CD8-positive, alpha-beta memory T cell (primary cell): ENCODE measurements at regions not wholly inside any gene's neighbourhood (a gene's known extent, or its start where the extent isn't known, plus 50 kb on each side); places are given as distances from the start of the nearest gene placed in this dataset.

ENCODE experiments used
- CTCF ChIA-PET: fragments of 350-600 bp; sonication (Branson Sonifier 250); formaldehyde crosslinking; loops from one replicate; lab custom pipeline; 2021; ENCODE audit warnings: antibody characterized with exemption; lab: Charles Lee
- POLR2A ChIA-PET: fragments of 350-600 bp; sonication (Branson Sonifier 250); formaldehyde crosslinking; loops from one replicate; lab custom pipeline; 2021; ENCODE audit warnings: antibody characterized with exemption; lab: Charles Lee
- DNase-seq, 5 donors: peaks; one replicate each; pipeline versions ENCODE4 v3.0.0 to v3.0.0-alpha.2; 2020 to 2022; ENCODE audit warnings: mixed read lengths in 1 of 5
- H3K27ac ChIP-seq: one replicate; pipeline ENCODE4 v1.7.0; 2013; ENCODE audit warnings: low read depth, mild to moderate bottlenecking, low read length, moderate library complexity
- H3K27me3 ChIP-seq: 2 replicates; pipeline ENCODE4 v1.7.0; 2013; ENCODE audit warnings: low read length, mild to moderate bottlenecking; ENCODE audit not compliant: insufficient read depth, poor library complexity, severe bottlenecking
- H3K36me3 ChIP-seq: 2 replicates; pipeline ENCODE4 v1.7.0; 2013; ENCODE audit warnings: mild to moderate bottlenecking, low read length, moderate library complexity; ENCODE audit not compliant: insufficient read depth
- H3K4me1 ChIP-seq: 2 replicates; pipeline ENCODE4 v1.7.0; 2013; ENCODE audit warnings: mild to moderate bottlenecking, low read length, moderate library complexity; ENCODE audit not compliant: insufficient read depth
- H3K4me3 ChIP-seq: 2 replicates; pipeline ENCODE4 v1.7.0; 2013; ENCODE audit warnings: mild to moderate bottlenecking, low read length
- H3K9me3 ChIP-seq: 2 replicates; pipeline ENCODE4 v1.7.0; 2013; ENCODE audit warnings: mild to moderate bottlenecking, low read length
- H3K27ac Mint-ChIP-seq, 8 donors: one replicate each; pipeline ENCODE4 v1.8.0; 2020 to 2021; ENCODE audit warnings: mixed read lengths in 8 of 8, mild to moderate bottlenecking in 6 of 8, inconsistent platforms in 3 of 8, moderate library complexity in 3 of 8
- H3K27me3 Mint-ChIP-seq, 2 donors: one replicate each; pipeline ENCODE4 v1.8.0; 2020 to 2021; ENCODE audit warnings: mixed read lengths in 2 of 2, mild to moderate bottlenecking in 1 of 2, moderate library complexity in 1 of 2
- H3K36me3 Mint-ChIP-seq, 3 donors: one replicate each; pipeline ENCODE4 v1.8.0; 2020 to 2021; ENCODE audit warnings: mixed read lengths in 3 of 3, inconsistent platforms in 1 of 3, mild to moderate bottlenecking in 1 of 3
- H3K4me1 Mint-ChIP-seq, 3 donors: one replicate each; pipeline ENCODE4 v1.8.0; 2020 to 2021; ENCODE audit warnings: mixed read lengths in 3 of 3, inconsistent platforms in 1 of 3, mild to moderate bottlenecking in 1 of 3
- H3K4me3 Mint-ChIP-seq, 7 donors: one replicate each; pipeline ENCODE4 v1.8.0; 2020 to 2021; ENCODE audit warnings: mixed read lengths in 7 of 7, mild to moderate bottlenecking in 6 of 7, moderate library complexity in 4 of 7, inconsistent platforms in 2 of 7
- H3K9me3 Mint-ChIP-seq, 5 donors: one replicate each; pipeline ENCODE4 v1.8.0; 2020 to 2022; ENCODE audit warnings: mixed read lengths in 5 of 5, mild to moderate bottlenecking in 3 of 5, moderate library complexity in 2 of 5, inconsistent platforms in 1 of 5

GRCh38 chr1:76766381-76766780 lies 100.9 kb upstream of the ST6GALNAC5 start:
- no peaks in the 10 kb centered on the region for H3K36me3 Mint-ChIP-seq
- no peak for DNase-seq
- no peak overlapping the region for H3K4me3 Mint-ChIP-seq
- H3K4me1 Mint-ChIP-seq = no peaks in the 10 kb centered on the region
- Histone ChIP-seq H3K4me1 (no peaks in the 10 kb centered on the region), H3K27ac (no peak overlapping the region), H3K9me3 (no peaks in the 10 kb centered on the region), H3K36me3 (no peaks in the 10 kb centered on the region), H3K27me3 (no peaks in the 10 kb centered on the region), H3K4me3 (no peak overlapping the region)
- H3K27ac Mint-ChIP-seq = no peak overlapping the region
- H3K27me3 Mint-ChIP-seq = peaks cover 0 to 18% of the 10 kb centered on the region in 2 donors
- CTCF ChIA-PET = no interaction called here
- H3K9me3 Mint-ChIP-seq = peaks cover 0 to 2% (median 0%) of the 10 kb centered on the region in 5 donors
- POLR2A ChIA-PET = no interaction called here

DNA sequence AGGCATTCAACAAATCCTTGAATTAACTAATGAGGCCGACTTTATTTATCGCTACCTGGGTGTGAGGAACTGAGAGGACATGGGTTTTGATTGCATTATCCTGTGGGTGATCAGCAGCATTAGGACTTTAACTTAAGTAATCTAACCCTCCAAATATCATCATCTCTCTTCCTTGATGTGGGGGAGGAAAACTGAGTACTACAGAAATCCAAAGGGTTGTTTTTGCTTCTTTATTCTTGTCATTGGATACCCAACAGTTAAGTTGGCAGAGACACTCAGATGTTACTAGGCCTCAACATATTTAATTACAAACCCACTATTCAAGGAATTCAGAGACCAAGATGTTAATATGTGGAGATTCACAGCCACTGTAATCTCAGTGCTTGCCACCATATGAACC lies 97.4 kb upstream of the ST6GALNAC5 start:
- no peak overlapping the region for H3K4me3 Mint-ChIP-seq
- no peaks in the 10 kb centered on the region for H3K4me1 Mint-ChIP-seq
- H3K27ac Mint-ChIP-seq = no peak overlapping the region
- H3K27me3 Mint-ChIP-seq = peaks cover 0 to 9% of the 10 kb centered on the region in 2 donors
- peaks cover 0 to 2% (median 0%) of the 10 kb centered on the region in 5 donors for H3K9me3 Mint-ChIP-seq
- Histone ChIP-seq H3K4me3 (no peak overlapping the region), H3K27me3 (no peaks in the 10 kb centered on the region), H3K9me3 (no peaks in the 10 kb centered on the region), H3K36me3 (no peaks in the 10 kb centered on the region), H3K4me1 (no peaks in the 10 kb centered on the region), H3K27ac (no peak overlapping the region)
- ChIA-PET CTCF (no interaction called here), POLR2A (no interaction called here)
- DNase-seq = no peak
- no peaks in the 10 kb centered on the region for H3K36me3 Mint-ChIP-seq

GRCh38 chr1:76770979-76771378 lies 96.3 kb upstream of the ST6GALNAC5 start:
- H3K27me3 ChIP-seq = no peaks in the 10 kb centered on the region
- no peak overlapping the region for H3K27ac Mint-ChIP-seq
- H3K36me3 ChIP-seq = no peaks in the 10 kb centered on the region
- H3K27me3 Mint-ChIP-seq = peaks cover 0 to 9% of the 10 kb centered on the region in 2 donors
- no peaks in the 10 kb centered on the region for H3K36me3 Mint-ChIP-seq
- H3K4me3 Mint-ChIP-seq = no peak overlapping the region
- H3K4me1 Mint-ChIP-seq = no peaks in the 10 kb centered on the region
- H3K27ac ChIP-seq = no peak overlapping the region
- no peaks in the 10 kb centered on the region for H3K9me3 ChIP-seq
- H3K9me3 Mint-ChIP-seq = peaks cover 0 to 2% (median 0%) of the 10 kb centered on the region in 5 donors
- no peaks in the 10 kb centered on the region for H3K4me1 ChIP-seq
- H3K4me3 ChIP-seq = no peak overlapping the region
- DNase-seq = no peak
- ChIA-PET POLR2A (no interaction called here), CTCF (no interaction called here)

- H3K27me3 Mint-ChIP-seq = peaks cover 0 to 1% of the 10 kb centered on the region in 2 donors
- no peak overlapping the region for H3K4me3 ChIP-seq
These were observed 85.8 kb upstream of the ST6GALNAC5 start for GRCh38 chr1:76781447-76781846.

DNA sequence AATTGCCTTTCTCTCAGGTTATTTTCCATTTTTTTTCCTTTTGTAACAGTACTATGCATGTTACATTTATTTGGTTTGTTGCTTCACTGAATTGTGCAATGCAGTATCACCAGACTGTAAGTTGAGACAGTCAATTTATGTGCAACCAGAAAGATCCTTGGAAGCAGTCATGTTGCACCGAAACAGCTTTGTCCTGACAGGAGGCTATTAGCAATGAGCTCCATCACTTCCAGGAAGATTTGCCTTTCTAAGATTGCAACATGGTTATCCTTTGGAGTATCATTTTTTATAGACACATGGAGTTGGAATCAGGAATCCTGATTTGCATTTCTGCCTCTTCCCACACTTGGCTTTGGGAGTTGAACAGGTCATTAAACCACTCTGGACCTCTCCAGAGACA lies 84.5 kb upstream of the ST6GALNAC5 start:
- H3K4me3 ChIP-seq = no peak overlapping the region
- Mint-ChIP-seq H3K27ac (no peak overlapping the region), H3K4me3 (no peak overlapping the region), H3K36me3 (no peaks in the 10 kb centered on the region), H3K27me3 (peaks cover 1 to 3% of the 10 kb centered on the region in 2 donors), H3K4me1 (no peaks in the 10 kb centered on the region), H3K9me3 (peaks cover 0 to 5% (median 0%) of the 10 kb centered on the region in 5 donors)
- H3K27ac ChIP-seq = no peak overlapping the region
- no peaks in the 10 kb centered on the region for H3K27me3 ChIP-seq
- H3K9me3 ChIP-seq = no peaks in the 10 kb centered on the region
- no peaks in the 10 kb centered on the region for H3K36me3 ChIP-seq
- DNase-seq = no peak
- ChIA-PET CTCF (no interaction called here), POLR2A (no interaction called here)
- H3K4me1 ChIP-seq = no peaks in the 10 kb centered on the region

More at GRCh38 chr1:76781447-76781846, 85.8 kb upstream of the ST6GALNAC5 start:
- no peaks in the 10 kb centered on the region for H3K9me3 ChIP-seq
- Mint-ChIP-seq H3K27ac (no peak overlapping the region), H3K36me3 (no peaks in the 10 kb centered on the region), H3K4me1 (no peaks in the 10 kb centered on the region), H3K4me3 (no peak overlapping the region), H3K9me3 (peaks cover 0 to 5% (median 0%) of the 10 kb centered on the region in 5 donors)
- no peaks in the 10 kb centered on the region for H3K36me3 ChIP-seq
- H3K27ac ChIP-seq = no peak overlapping the region
- DNase-seq = no peak
- H3K4me1 ChIP-seq = no peaks in the 10 kb centered on the region
- ChIA-PET POLR2A (no interaction called here), CTCF (no interaction called here)
- no peaks in the 10 kb centered on the region for H3K27me3 ChIP-seq

DNA sequence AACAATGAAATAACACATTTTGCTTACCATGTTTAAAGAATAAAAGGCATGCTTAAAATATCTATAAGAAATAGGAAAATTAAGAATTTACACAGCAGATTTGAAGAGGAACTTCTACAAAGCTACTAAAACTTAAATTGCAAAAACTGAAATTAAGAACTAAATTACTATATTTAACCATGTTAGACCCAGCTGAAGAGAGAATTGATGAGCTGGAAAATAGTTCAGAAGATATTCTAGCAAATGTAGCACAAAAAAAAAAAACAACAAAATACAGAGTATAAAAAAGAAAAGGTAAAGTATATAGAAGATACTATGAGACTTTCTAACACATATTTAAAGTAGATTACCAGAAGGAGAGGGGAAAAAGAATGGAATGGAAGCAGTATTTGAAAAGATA lies 82.8 kb upstream of the ST6GALNAC5 start:
- H3K27ac ChIP-seq = no peak overlapping the region
- H3K4me1 ChIP-seq = no peaks in the 10 kb centered on the region
- DNase-seq = no peak
- no peak overlapping the region for H3K4me3 Mint-ChIP-seq
- ChIA-PET POLR2A (no interaction called here), CTCF (no interaction called here)
- H3K36me3 Mint-ChIP-seq = no peaks in the 10 kb centered on the region
- no peaks in the 10 kb centered on the region for H3K27me3 ChIP-seq
- no peaks in the 10 kb centered on the region for H3K4me1 Mint-ChIP-seq
- no peak overlapping the region for H3K27ac Mint-ChIP-seq
- no peaks in the 10 kb centered on the region for H3K36me3 ChIP-seq
- H3K27me3 Mint-ChIP-seq = peaks cover 0 to 3% of the 10 kb centered on the region in 2 donors
- peaks cover 0 to 5% (median 0%) of the 10 kb centered on the region in 5 donors for H3K9me3 Mint-ChIP-seq
- no peak overlapping the region for H3K4me3 ChIP-seq
- no peaks in the 10 kb centered on the region for H3K9me3 ChIP-seq

- Mint-ChIP-seq H3K27me3 (peaks cover 0 to 3% of the 10 kb centered on the region in 2 donors), H3K4me3 (no peak overlapping the region), H3K4me1 (no peaks in the 10 kb centered on the region), H3K36me3 (no peaks in the 10 kb centered on the region), H3K9me3 (peaks cover 0 to 5% (median 0%) of the 10 kb centered on the region in 5 donors), H3K27ac (no peak overlapping the region)
- H3K9me3 ChIP-seq = no peaks in the 10 kb centered on the region
- no peak overlapping the region for H3K27ac ChIP-seq
- H3K4me1 ChIP-seq = no peaks in the 10 kb centered on the region
- CTCF ChIA-PET = no interaction called here
- no peaks in the 10 kb centered on the region for H3K27me3 ChIP-seq
- no peaks in the 10 kb centered on the region for H3K36me3 ChIP-seq
- H3K4me3 ChIP-seq = no peak overlapping the region
- POLR2A ChIA-PET = no interaction called here
- no peak for DNase-seq
These were observed 81.1 kb upstream of the ST6GALNAC5 start for GRCh38 chr1:76786222-76786621.

- POLR2A ChIA-PET = no interaction called here
- no peak overlapping the region for H3K27ac Mint-ChIP-seq
- DNase-seq = no peak
- H3K9me3 Mint-ChIP-seq = no peaks in the 10 kb centered on the region
- peaks cover 0 to 5% of the 10 kb centered on the region in 2 donors for H3K27me3 Mint-ChIP-seq
- no peaks in the 10 kb centered on the region for H3K36me3 Mint-ChIP-seq
- H3K4me3 ChIP-seq = no peak overlapping the region
- H3K4me1 ChIP-seq = no peaks in the 10 kb centered on the region
- no peaks in the 10 kb centered on the region for H3K27me3 ChIP-seq
- no peaks in the 10 kb centered on the region for H3K4me1 Mint-ChIP-seq
- no peak overlapping the region for H3K27ac ChIP-seq
- CTCF ChIA-PET = interaction anchor here (1.0 kb wide), 1 partner anchor 14 kb away, joined by 4 read pairs; no protein-coding TSS in a partner anchor
- H3K36me3 ChIP-seq = no peaks in the 10 kb centered on the region
- no peak overlapping the region for H3K4me3 Mint-ChIP-seq
- H3K9me3 ChIP-seq = no peaks in the 10 kb centered on the region
These were observed 73.7 kb upstream of the ST6GALNAC5 start for GRCh38 chr1:76793594-76793993.

GRCh38 chr1:76799700-76800099 lies 67.6 kb upstream of the ST6GALNAC5 start:
- H3K27me3 ChIP-seq = no peaks in the 10 kb centered on the region
- Mint-ChIP-seq H3K27me3 (no peaks in the 10 kb centered on the region), H3K4me3 (no peak overlapping the region), H3K36me3 (no peaks in the 10 kb centered on the region), H3K9me3 (peaks cover 0 to 2% (median 0%) of the 10 kb centered on the region in 5 donors), H3K4me1 (no peaks in the 10 kb centered on the region), H3K27ac (no peak overlapping the region)
- POLR2A ChIA-PET = no interaction called here
- H3K4me1 ChIP-seq = no peaks in the 10 kb centered on the region
- H3K4me3 ChIP-seq = no peak overlapping the region
- H3K36me3 ChIP-seq = no peaks in the 10 kb centered on the region
- H3K27ac ChIP-seq = no peak overlapping the region
- no peak for DNase-seq
- CTCF ChIA-PET = no interaction called here
- H3K9me3 ChIP-seq = no peaks in the 10 kb centered on the region
